IMR-90 (cell line): ENCODE measurements at regions not wholly inside any gene's neighbourhood (a gene's known extent, or its start where the extent isn't known, plus 50 kb on each side); places are given as distances from the start of the nearest gene placed in this dataset.

Experiments
- BHLHE40 ChIP-seq: fragments of 150-350 bp; IDR thresholded peaks from 2 replicates; pipeline ENCODE4 v1.6.1; 2016; ENCODE audit warnings: mild to moderate bottlenecking, low read depth, low read length
- CTCF ChIP-seq: conservative IDR thresholded peaks from 2 replicates; pipeline ENCODE4 v1.5.1; 2012; ENCODE audit warnings: mild to moderate bottlenecking, low read depth, low read length, improper control_type of control experiment
- MAFK ChIP-seq: IDR thresholded peaks from 2 replicates; pipeline ENCODE4 v1.6.1; 2012; ENCODE audit warnings: low read depth, low read length, improper control_type of control experiment
- MXI1 ChIP-seq: IDR thresholded peaks from 2 replicates; pipeline ENCODE4 v1.6.1; 2012; ENCODE audit warnings: low read depth, mild to moderate bottlenecking, low read length, moderate library complexity, borderline replicate concordance
- POLR2A ChIP-seq: IDR thresholded peaks from 2 replicates; pipeline ENCODE4 v1.6.1; 2012; ENCODE audit warnings: mild to moderate bottlenecking, low read depth, low read length
- RAD21 ChIP-seq: IDR thresholded peaks from 2 replicates; pipeline ENCODE4 v1.6.1; 2012; ENCODE audit warnings: low read length, improper control_type of control experiment
- RFX5 ChIP-seq: IDR thresholded peaks from 2 replicates; pipeline ENCODE4 v1.8.0; 2012; ENCODE audit warnings: low read depth, mild to moderate bottlenecking, low read length, moderate library complexity
- SMC3 ChIP-seq: fragments of 150-350 bp; IDR thresholded peaks from 2 replicates; pipeline ENCODE4 v1.6.1; 2016; ENCODE audit warnings: low read depth, mild to moderate bottlenecking, antibody characterized with exemption, low read length, moderate library complexity
- TF ChIP-seq, protein P1 (sequence below): fragments of 150-350 bp; IDR thresholded peaks from 2 replicates; pipeline ENCODE4 v1.6.1; 2017; ENCODE audit warnings: mild to moderate bottlenecking, antibody characterized with exemption, low read length, low read depth

DNA sequence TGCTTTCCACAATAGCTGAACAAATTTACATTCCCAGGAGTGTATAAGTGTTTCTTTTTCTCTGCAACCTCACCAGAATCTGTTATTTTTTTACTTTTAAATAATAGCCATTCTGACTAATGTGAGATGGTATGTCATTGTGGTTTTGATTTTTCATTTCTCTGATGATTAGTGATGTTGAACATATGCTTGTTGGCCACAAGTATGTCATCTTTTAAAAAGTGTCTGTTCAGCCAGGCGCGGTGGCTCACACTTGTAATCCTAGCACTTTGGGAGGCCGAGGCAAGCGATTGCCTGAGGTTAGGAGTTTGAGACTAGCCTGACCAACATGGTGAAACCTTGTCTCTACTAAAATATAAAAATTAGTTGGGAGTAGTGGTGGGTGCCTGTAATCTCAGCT lies 619.3 kb downstream of the SI start:
- TF ChIP-seq BHLHE40, result no peak
- no peak for TF ChIP-seq RAD21
- TF ChIP-seq RFX5, result no peak
- no peak for TF ChIP-seq CTCF
- no peak for TF ChIP-seq POLR2A
- TF ChIP-seq SMC3, result no peak
- no peak for TF ChIP-seq MAFK
- TF ChIP-seq MXI1, result no peak
- TF ChIP-seq, protein P1, sequence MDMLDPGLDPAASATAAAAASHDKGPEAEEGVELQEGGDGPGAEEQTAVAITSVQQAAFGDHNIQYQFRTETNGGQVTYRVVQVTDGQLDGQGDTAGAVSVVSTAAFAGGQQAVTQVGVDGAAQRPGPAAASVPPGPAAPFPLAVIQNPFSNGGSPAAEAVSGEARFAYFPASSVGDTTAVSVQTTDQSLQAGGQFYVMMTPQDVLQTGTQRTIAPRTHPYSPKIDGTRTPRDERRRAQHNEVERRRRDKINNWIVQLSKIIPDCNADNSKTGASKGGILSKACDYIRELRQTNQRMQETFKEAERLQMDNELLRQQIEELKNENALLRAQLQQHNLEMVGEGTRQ, result no peak
